WERI-Rb-1 (cell line): ENCODE measurements at regions not wholly inside any gene's neighbourhood (a gene's known extent, or its start where the extent isn't known, plus 50 kb on each side); places are given as distances from the start of the nearest gene placed in this dataset.

ENCODE experiments used
- DNase-seq: peaks from one replicate; pipeline ENCODE4 v3.0.0-alpha.2; 2020
- H3K27ac ChIP-seq: fragments of 250-450 bp; sonication (Bioruptor Pico); 2 replicates; pipeline ENCODE4 v1.5.1; 2020; ENCODE audit warnings: mild to moderate bottlenecking, moderate library complexity
- H3K27me3 ChIP-seq: fragments of 250-450 bp; sonication (Bioruptor Pico); 2 replicates; pipeline ENCODE4 v1.5.1; 2021; ENCODE audit warnings: mild to moderate bottlenecking, low read depth, moderate library complexity; ENCODE audit not compliant: insufficient read depth, severe bottlenecking
- H3K36me3 ChIP-seq: fragments of 250-450 bp; sonication (Bioruptor Pico); 2 replicates; pipeline ENCODE4 v1.5.1; 2020; ENCODE audit warnings: mild to moderate bottlenecking, moderate library complexity
- H3K4me3 ChIP-seq: 2 replicates; pipeline ENCODE4 v1.5.1; 2011; ENCODE audit warnings: low read depth, mild to moderate bottlenecking, control low read depth, low read length
- H3K9me3 ChIP-seq: fragments of 250-450 bp; sonication (Bioruptor Pico); 2 replicates; pipeline ENCODE4 v1.5.1; 2021; ENCODE audit warnings: mild to moderate bottlenecking, moderate library complexity; ENCODE audit not compliant: severe bottlenecking
- CTCF ChIP-seq: IDR thresholded peaks from 2 replicates; pipeline ENCODE4 v1.5.1; 2011; ENCODE audit warnings: low read depth, mild to moderate bottlenecking, control low read depth, inconsistent platforms, low read length

DNA sequence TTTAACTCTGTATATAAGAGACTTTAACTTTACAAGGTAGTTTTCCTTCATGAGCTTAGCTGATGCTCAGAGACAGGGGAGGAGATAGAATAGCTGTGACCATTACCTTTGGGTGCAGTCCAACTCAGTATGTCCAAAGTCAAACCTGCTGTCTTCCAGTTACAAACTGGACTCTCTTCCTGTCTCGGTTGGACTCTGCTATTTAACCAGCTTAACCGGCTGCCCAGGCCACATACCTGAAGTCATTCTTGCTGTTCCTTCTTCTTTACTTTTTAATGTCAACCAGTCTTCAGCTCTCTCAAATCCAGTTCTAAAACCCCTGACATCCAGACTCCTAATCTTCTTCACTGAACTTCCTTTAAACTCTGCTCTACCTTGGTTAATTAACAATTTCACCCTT lies 138.3 kb upstream of the TSHZ2 start:
- no peak for TF ChIP-seq CTCF
- no peak for DNase-seq
- H3K36me3 ChIP-seq, result no peaks in the 10 kb centered on the region
- no peak overlapping the region for H3K4me3 ChIP-seq
- H3K9me3 ChIP-seq, result no peaks in the 10 kb centered on the region
- H3K27ac ChIP-seq, result no peak overlapping the region
- H3K27me3 ChIP-seq, result no peaks in the 10 kb centered on the region

GRCh38 chr20:52832151-52832774 lies 139.9 kb upstream of the TSHZ2 start:
- Histone ChIP-seq H3K9me3 (no peaks in the 10 kb centered on the region), H3K27ac (no peak overlapping the region), H3K36me3 (no peaks in the 10 kb centered on the region), H3K27me3 (no peaks in the 10 kb centered on the region), H3K4me3 (no peak overlapping the region)
- TF ChIP-seq CTCF, result no peak
- no peak for DNase-seq

- DNase-seq, result no peak
- Histone ChIP-seq H3K27me3 (no peaks in the 10 kb centered on the region), H3K36me3 (no peaks in the 10 kb centered on the region), H3K27ac (no peak overlapping the region), H3K4me3 (no peak overlapping the region), H3K9me3 (no peaks in the 10 kb centered on the region)
- no peak for TF ChIP-seq CTCF
These were observed 141.6 kb upstream of the TSHZ2 start for GRCh38 chr20:52830598-52830997.

GRCh38 chr20:52829111-52829510 lies 143.0 kb upstream of the TSHZ2 start:
- no peak for DNase-seq
- Histone ChIP-seq H3K36me3 (no peaks in the 10 kb centered on the region), H3K9me3 (no peaks in the 10 kb centered on the region), H3K4me3 (no peak overlapping the region), H3K27ac (no peak overlapping the region), H3K27me3 (no peaks in the 10 kb centered on the region)
- TF ChIP-seq CTCF, result no peak

DNA sequence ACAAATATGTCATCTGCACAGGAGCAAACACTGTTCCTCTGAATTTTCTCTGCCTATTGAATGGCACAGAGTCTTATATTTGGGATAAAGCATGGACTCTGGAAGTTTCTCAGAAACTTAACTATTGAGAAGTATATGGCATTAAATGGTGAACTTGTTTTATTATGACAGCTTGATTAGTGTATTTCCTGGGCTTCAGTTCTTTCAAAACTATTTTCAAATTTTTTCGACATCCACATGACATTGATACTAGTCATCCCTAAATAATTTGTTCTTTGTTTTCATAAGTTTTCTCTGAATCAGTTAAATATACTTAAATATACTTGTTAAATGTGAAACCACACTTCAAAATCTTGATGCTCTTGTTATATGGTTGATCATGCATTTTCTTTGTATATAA lies 144.0 kb upstream of the TSHZ2 start:
- DNase-seq, result no peak
- Histone ChIP-seq H3K9me3 (no peaks in the 10 kb centered on the region), H3K27ac (no peak overlapping the region), H3K36me3 (no peaks in the 10 kb centered on the region), H3K4me3 (no peak overlapping the region), H3K27me3 (no peaks in the 10 kb centered on the region)
- no peak for TF ChIP-seq CTCF

DNA sequence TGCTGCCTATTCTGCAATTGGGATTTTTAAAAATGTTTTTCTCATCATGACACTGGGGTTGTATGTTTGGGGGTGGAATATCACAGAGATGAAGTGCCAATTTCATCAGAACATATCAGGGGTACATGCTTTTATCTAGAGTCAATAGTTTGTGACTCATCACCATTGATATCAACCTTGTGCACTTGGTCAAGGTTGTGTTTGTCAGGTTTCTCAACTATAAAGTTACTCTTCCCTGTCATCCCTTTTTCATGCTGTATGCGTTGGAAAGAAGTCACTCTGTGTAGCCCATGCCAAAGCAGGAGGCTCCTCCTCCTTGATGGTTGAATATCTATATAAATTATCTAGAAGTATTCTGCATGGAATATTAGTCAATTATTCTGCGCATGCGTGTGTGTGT lies 145.4 kb upstream of the TSHZ2 start:
- H3K27ac ChIP-seq, result no peak overlapping the region
- H3K4me3 ChIP-seq, result no peak overlapping the region
- TF ChIP-seq CTCF, result no peak
- no peaks in the 10 kb centered on the region for H3K36me3 ChIP-seq
- H3K9me3 ChIP-seq, result no peaks in the 10 kb centered on the region
- H3K27me3 ChIP-seq, result no peaks in the 10 kb centered on the region
- no peak for DNase-seq
